Neuronal stem cell (in vitro differentiated cells): ENCODE measurements at regions not wholly inside any gene's neighbourhood (a gene's known extent, or its start where the extent isn't known, plus 50 kb on each side); places are given as distances from the start of the nearest gene placed in this dataset.

Source experiments
- DNase-seq: peaks from one replicate; pipeline ENCODE4 v3.0.0-alpha.2; 2013; ENCODE audit warnings: low spot score
- H2AFZ ChIP-seq: one replicate; pipeline ENCODE4 v1.6.1; 2013; ENCODE audit warnings: mild to moderate bottlenecking, low read length, inconsistent platforms
- H2AK5ac ChIP-seq: 2 replicates; pipeline ENCODE4 v1.6.1; 2013; ENCODE audit warnings: low read depth, mild to moderate bottlenecking, inconsistent platforms, low read length, moderate library complexity, mixed read lengths
- H2BK120ac ChIP-seq: 2 replicates; pipeline ENCODE4 v1.6.1; 2013; ENCODE audit warnings: low read depth, mild to moderate bottlenecking, inconsistent platforms, low read length, moderate library complexity, mixed read lengths
- H2BK12ac ChIP-seq: one replicate; pipeline ENCODE4 v1.6.1; 2013; ENCODE audit warnings: low read length, inconsistent platforms
- H2BK15ac ChIP-seq: 2 replicates; pipeline ENCODE4 v1.6.1; 2013; ENCODE audit warnings: mild to moderate bottlenecking, low read length, inconsistent platforms, mixed read lengths
- H2BK5ac ChIP-seq: one replicate; pipeline ENCODE4 v1.6.1; 2013; ENCODE audit warnings: inconsistent platforms, mild to moderate bottlenecking, low read length, moderate library complexity
- H3K14ac ChIP-seq: one replicate; pipeline ENCODE4 v1.6.1; 2013; ENCODE audit warnings: low read length, inconsistent platforms
- H3K18ac ChIP-seq: 2 replicates; pipeline ENCODE4 v1.6.1; 2013; ENCODE audit warnings: low read length, inconsistent platforms
- H3K23ac ChIP-seq: 2 replicates; pipeline ENCODE4 v1.6.1; 2013; ENCODE audit warnings: low read depth, mild to moderate bottlenecking, mixed read lengths, low read length, inconsistent platforms; ENCODE audit not compliant: poor library complexity
- H3K27ac ChIP-seq: replicated peaks from 3 replicates; pipeline ENCODE4 v1.5.1; 2013; ENCODE audit warnings: low read length, inconsistent platforms
- H3K27me3 ChIP-seq, 3 experiments: 2 replicates each; pipeline ENCODE4 v1.6.1; 2013; ENCODE audit warnings: low read length in 3 of 3, mild to moderate bottlenecking in 2 of 3, inconsistent platforms in 1 of 3, low read depth in 1 of 3, mixed read lengths in 1 of 3, moderate library complexity in 1 of 3; ENCODE audit not compliant: control insufficient read depth in 3 of 3, insufficient read depth in 3 of 3
- H3K36me3 ChIP-seq, 2 donors: replicated peaks in 1 of 2; 2 replicates each; pipeline ENCODE4 v1.6.1; 2013; ENCODE audit warnings: low read length in 2 of 2; ENCODE audit not compliant: control insufficient read depth in 2 of 2, insufficient read depth in 2 of 2
- H3K4ac ChIP-seq: 2 replicates; pipeline ENCODE4 v1.6.1; 2013; ENCODE audit warnings: inconsistent platforms, mild to moderate bottlenecking, low read length, moderate library complexity
- H3K4me1 ChIP-seq, 2 donors: 1 replicate in 1 of 2; 2 replicates in 1 of 2; pipeline ENCODE4 v1.6.1; 2013; ENCODE audit warnings: low read length in 2 of 2, low read depth in 1 of 2; ENCODE audit not compliant: control insufficient read depth in 2 of 2, insufficient read depth in 1 of 2
- H3K4me2 ChIP-seq: one replicate; pipeline ENCODE4 v1.6.1; 2013; ENCODE audit warnings: mild to moderate bottlenecking, low read length, inconsistent platforms; ENCODE audit not compliant: insufficient read depth, poor library complexity, severe bottlenecking
- H3K4me3 ChIP-seq, 2 donors: 2 replicates each; pipeline ENCODE4 v1.5.1; 2013; ENCODE audit warnings: low read length in 2 of 2, mild to moderate bottlenecking in 2 of 2, inconsistent platforms in 1 of 2, moderate library complexity in 1 of 2
- H3K79me1 ChIP-seq: one replicate; pipeline ENCODE4 v1.6.1; 2013; ENCODE audit warnings: low read depth, mild to moderate bottlenecking, inconsistent platforms, low read length, moderate library complexity
- H3K9ac ChIP-seq: one replicate; pipeline ENCODE4 v1.6.1; 2013; ENCODE audit warnings: mild to moderate bottlenecking, low read depth, low read length, inconsistent platforms; ENCODE audit not compliant: poor library complexity
- H3K9me3 ChIP-seq, 2 donors: replicated peaks in 1 of 2; 2 replicates each; pipeline versions ENCODE3 to v1.6.1; 2013; ENCODE audit warnings: low read length in 2 of 2, mild to moderate bottlenecking in 2 of 2, inconsistent platforms in 1 of 2, low read depth in 1 of 2, mixed read lengths in 1 of 2, moderate library complexity in 1 of 2; ENCODE audit not compliant: control insufficient read depth in 2 of 2, insufficient read depth in 1 of 2
- H4K8ac ChIP-seq: one replicate; pipeline ENCODE4 v1.6.1; 2013; ENCODE audit warnings: low read depth, mild to moderate bottlenecking, inconsistent platforms, low read length, moderate library complexity
- H4K91ac ChIP-seq: one replicate; pipeline ENCODE4 v1.6.1; 2013; ENCODE audit warnings: low read length, low read depth, mild to moderate bottlenecking, inconsistent platforms; ENCODE audit not compliant: poor library complexity
- WGBS, 2 donors: extraction: QIAGEN DNeasy Blood & Tissue Kit; methylation state at CpG; one replicate each; pipeline ENCODE4 v1.1.7; 2013; ENCODE audit warnings: missing lambda C conversion rate in 2 of 2, mixed read lengths in 1 of 2; ENCODE audit not compliant: insufficient read length in 2 of 2, insufficient replicate concordance in 1 of 2; ENCODE audit errors: extremely low coverage in 2 of 2; 5-methylcytosine and 5-hydroxymethylcytosine counted together

GRCh38 chr11:100636536-100636935 lies 50.6 kb upstream of the ARHGAP42 start:
- no peaks in the 10 kb centered on the region for H3K36me3 ChIP-seq
- H2BK12ac ChIP-seq: no peak overlapping the region
- H2AK5ac ChIP-seq: no peak overlapping the region
- H3K9ac ChIP-seq: no peak overlapping the region
- no peak overlapping the region for H3K4ac ChIP-seq
- no peaks in the 10 kb centered on the region for H3K79me1 ChIP-seq
- peaks cover 3 to 4% of the 10 kb centered on the region in 2 donors for H3K4me1 ChIP-seq
- no peak overlapping the region for H3K4me3 ChIP-seq
- no peaks in the 10 kb centered on the region for H3K27me3 ChIP-seq
- H3K23ac ChIP-seq: no peak overlapping the region
- H3K27ac ChIP-seq: no peak overlapping the region
- no peak overlapping the region for H2BK120ac ChIP-seq
- no peak overlapping the region for H4K8ac ChIP-seq
- H2BK5ac ChIP-seq: no peak overlapping the region
- no peaks in the 10 kb centered on the region for H3K9me3 ChIP-seq
- no peak overlapping the region for H3K18ac ChIP-seq
- H2BK15ac ChIP-seq: no peak overlapping the region
- no peak overlapping the region for H2AFZ ChIP-seq
- no peak for DNase-seq
- no peak overlapping the region for H3K4me2 ChIP-seq
- no CpG with 5 or more reads among the region's 3 CpGs for WGBS, 2 donors
- H4K91ac ChIP-seq: no peak overlapping the region
- H3K14ac ChIP-seq: no peak overlapping the region
